Cardiac muscle cell (in vitro differentiated cells and primary cell): ENCODE measurements at regions not wholly inside any gene's neighbourhood (a gene's known extent, or its start where the extent isn't known, plus 50 kb on each side); places are given as distances from the start of the nearest gene placed in this dataset.

Experiments used
- DNase-seq, 2 donors: peaks; one replicate each; pipeline versions ENCODE4 v3.0.0 to v3.0.0-alpha.2; 2010 to 2017; ENCODE audit warnings: low read depth in 1 of 2, low spot score in 1 of 2
- H3K27ac ChIP-seq: fragments of 200-600 bp; sonication (generic); 2 replicates; pipeline ENCODE4 v1.5.1; 2016
- H3K27me3 ChIP-seq: fragments of 200-600 bp; sonication (generic); 2 replicates; pipeline ENCODE4 v1.6.0; 2016; ENCODE audit warnings: control low read depth
- H3K36me3 ChIP-seq: fragments of 200-600 bp; sonication (generic); 2 replicates; pipeline ENCODE4 v1.5.1; 2016; ENCODE audit warnings: control low read depth
- H3K4me1 ChIP-seq: fragments of 200-600 bp; sonication (generic); 2 replicates; pipeline ENCODE4 v1.8.1; 2017; ENCODE audit warnings: low read depth, mild to moderate bottlenecking, mixed run types
- H3K4me3 ChIP-seq: fragments of 200-600 bp; sonication (generic); 2 replicates; pipeline ENCODE4 v1.5.1; 2016; ENCODE audit warnings: mild to moderate bottlenecking
- H3K9me3 ChIP-seq: fragments of 200-600 bp; sonication (generic); 2 replicates; pipeline ENCODE4 v1.5.1; 2017; ENCODE audit warnings: low read depth, mild to moderate bottlenecking, control low read depth
- TF ChIP-seq, protein P1 (sequence below): IDR thresholded peaks from 2 replicates; pipeline ENCODE4 v1.5.1; 2012; ENCODE audit warnings: low read depth, mild to moderate bottlenecking, low read length

- Histone ChIP-seq H3K4me3 (no peak overlapping the region), H3K4me1 (peaks cover 6% of the 10 kb centered on the region), H3K9me3 (no peaks in the 10 kb centered on the region), H3K27me3 (no peaks in the 10 kb centered on the region), H3K27ac (peak overlapping the region; percentile 28), H3K36me3 (no peaks in the 10 kb centered on the region)
- TF ChIP-seq, protein P1, sequence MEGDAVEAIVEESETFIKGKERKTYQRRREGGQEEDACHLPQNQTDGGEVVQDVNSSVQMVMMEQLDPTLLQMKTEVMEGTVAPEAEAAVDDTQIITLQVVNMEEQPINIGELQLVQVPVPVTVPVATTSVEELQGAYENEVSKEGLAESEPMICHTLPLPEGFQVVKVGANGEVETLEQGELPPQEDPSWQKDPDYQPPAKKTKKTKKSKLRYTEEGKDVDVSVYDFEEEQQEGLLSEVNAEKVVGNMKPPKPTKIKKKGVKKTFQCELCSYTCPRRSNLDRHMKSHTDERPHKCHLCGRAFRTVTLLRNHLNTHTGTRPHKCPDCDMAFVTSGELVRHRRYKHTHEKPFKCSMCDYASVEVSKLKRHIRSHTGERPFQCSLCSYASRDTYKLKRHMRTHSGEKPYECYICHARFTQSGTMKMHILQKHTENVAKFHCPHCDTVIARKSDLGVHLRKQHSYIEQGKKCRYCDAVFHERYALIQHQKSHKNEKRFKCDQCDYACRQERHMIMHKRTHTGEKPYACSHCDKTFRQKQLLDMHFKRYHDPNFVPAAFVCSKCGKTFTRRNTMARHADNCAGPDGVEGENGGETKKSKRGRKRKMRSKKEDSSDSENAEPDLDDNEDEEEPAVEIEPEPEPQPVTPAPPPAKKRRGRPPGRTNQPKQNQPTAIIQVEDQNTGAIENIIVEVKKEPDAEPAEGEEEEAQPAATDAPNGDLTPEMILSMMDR, result no peak
- no peak for DNase-seq
These were observed 358.3 kb downstream of the SEC14L1 start for GRCh38 chr17:77498791-77499698.

- TF ChIP-seq, protein P1, result no peak
- no peak overlapping the region for H3K4me3 ChIP-seq
- no peaks in the 10 kb centered on the region for H3K36me3 ChIP-seq
- no peaks in the 10 kb centered on the region for H3K4me1 ChIP-seq
- H3K9me3 ChIP-seq, result no peaks in the 10 kb centered on the region
- DNase-seq, result no peak
- no peaks in the 10 kb centered on the region for H3K27me3 ChIP-seq
- no peak overlapping the region for H3K27ac ChIP-seq
These were observed 359.1 kb downstream of the SEC14L1 start for GRCh38 chr17:77499699-77500435.

DNA sequence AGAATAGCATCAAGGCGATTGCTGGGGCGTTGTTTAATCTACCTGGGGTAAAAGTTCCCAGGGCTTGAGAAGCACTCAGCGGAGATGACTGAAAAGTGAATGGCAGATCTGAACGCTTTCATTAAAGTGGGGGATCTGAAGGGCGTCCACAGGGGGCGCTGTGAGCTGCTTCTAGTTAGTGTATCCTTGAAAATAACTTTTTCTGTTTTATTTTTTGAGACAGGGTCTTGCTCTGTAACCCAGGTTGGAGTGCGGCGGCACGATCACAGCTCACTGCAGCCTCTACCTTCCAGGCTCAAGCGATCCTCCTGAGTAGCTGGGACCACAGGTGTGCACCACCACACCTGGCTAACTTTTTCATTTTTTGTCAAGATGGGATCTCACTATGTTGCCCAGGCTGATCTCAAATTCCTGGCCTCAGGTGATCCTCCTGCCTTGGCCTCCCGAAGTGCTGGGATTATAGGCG lies 360.4 kb downstream of the SEC14L1 start:
- Histone ChIP-seq H3K9me3 (no peaks in the 10 kb centered on the region), H3K4me3 (no peak overlapping the region), H3K4me1 (no peaks in the 10 kb centered on the region), H3K27me3 (no peaks in the 10 kb centered on the region), H3K36me3 (no peaks in the 10 kb centered on the region), H3K27ac (no peak overlapping the region)
- TF ChIP-seq, protein P1, result peak; percentile 49
- DNase-seq, result peak; percentile 35 to 40

DNA sequence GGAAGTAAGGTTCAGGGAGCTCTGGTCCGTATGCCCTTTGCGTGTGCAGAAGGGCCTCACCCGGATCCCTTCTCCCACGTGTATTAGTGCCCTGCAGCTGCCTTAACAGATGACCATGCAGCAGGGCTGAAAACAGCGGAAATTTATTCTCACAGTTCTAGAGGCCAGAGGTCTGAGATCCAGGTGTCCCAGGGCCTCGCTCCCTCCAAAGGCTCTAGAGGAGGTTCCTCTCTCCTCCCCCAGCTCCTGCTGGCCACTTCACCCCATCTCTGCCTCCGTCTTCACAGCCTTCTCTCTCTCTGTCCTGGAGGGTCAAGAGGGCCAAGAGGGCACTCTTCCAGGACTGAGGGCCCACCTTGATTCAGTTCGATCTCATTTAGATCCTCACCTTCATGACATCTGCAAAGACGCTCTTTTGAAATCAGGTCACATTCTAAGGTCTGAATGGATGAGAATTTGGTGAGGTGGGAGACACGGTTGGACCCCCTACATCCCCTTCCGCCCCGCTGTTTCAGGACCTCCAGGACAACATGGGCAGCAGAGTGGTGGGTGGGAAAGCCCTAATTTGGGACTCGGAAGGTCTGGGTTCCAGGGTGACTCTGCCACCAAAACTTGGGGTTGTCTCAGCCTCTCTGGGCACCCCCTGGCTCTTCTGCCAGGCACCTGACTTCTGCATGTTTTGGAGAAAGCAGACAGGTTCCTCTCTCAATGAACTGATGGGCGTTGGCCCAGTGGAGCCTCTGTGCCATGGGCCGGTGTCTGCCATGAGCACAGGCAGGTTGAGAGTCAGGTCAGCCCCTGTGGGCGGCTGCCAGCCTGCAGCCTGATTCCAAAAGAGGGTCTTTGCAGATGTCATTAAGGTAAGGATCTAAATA lies 361.2 kb downstream of the SEC14L1 start:
- no peaks in the 10 kb centered on the region for H3K36me3 ChIP-seq
- H3K4me3 ChIP-seq, result no peak overlapping the region
- H3K9me3 ChIP-seq, result no peaks in the 10 kb centered on the region
- H3K27me3 ChIP-seq, result no peaks in the 10 kb centered on the region
- no peaks in the 10 kb centered on the region for H3K4me1 ChIP-seq
- no peak overlapping the region for H3K27ac ChIP-seq
- TF ChIP-seq, protein P1, result no peak
- DNase-seq, result no peak

DNA sequence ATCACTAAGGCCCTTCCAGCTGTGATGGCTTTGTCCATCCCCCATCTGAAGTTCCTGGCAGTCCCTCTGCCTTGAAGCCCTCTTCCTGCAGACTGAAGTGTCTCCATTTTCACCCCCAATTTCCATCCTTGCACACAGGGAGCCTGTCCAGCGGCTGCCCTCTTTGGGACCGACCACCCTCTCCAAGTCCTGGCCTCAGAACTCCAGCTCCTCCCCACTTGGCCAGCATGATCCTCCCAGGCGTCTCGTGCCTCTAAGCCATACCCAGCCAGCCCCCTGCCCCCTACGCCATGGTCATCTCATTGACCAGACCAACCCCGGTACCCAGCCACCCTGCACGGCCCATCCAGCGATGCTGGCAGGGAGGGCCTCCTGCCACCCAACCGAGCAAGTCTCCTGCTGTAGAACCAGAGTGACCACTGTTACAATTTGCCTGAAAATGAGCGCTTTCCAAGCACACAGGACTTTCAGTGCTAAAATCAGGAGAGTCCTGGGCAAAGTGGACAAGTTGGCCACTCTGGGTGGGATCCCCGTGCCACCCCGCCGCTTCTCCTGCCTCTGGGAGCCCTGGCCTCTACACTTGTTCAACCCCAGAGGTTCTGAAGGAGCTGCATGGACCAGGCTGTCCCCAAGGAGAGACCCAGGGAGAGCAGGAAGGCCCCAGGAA lies 362.0 kb downstream of the SEC14L1 start:
- H3K27ac ChIP-seq, result no peak overlapping the region
- no peaks in the 10 kb centered on the region for H3K4me1 ChIP-seq
- H3K9me3 ChIP-seq, result no peaks in the 10 kb centered on the region
- TF ChIP-seq, protein P1, result no peak
- H3K36me3 ChIP-seq, result no peaks in the 10 kb centered on the region
- no peak for DNase-seq
- H3K4me3 ChIP-seq, result no peak overlapping the region
- H3K27me3 ChIP-seq, result no peaks in the 10 kb centered on the region
